D341Med (cell line): ENCODE measurements at regions not wholly inside any gene's neighbourhood (a gene's known extent, or its start where the extent isn't known, plus 50 kb on each side); places are given as distances from the start of the nearest gene placed in this dataset.
"Not testable (repeated sequence)": the region's sequence is repeated elsewhere in the genome, so short reads cannot be mapped to it uniquely, and the experiment has no call there.

Experiments
- DNase-seq: peaks from one replicate; pipeline ENCODE4 v3.0.0; 2012; ENCODE audit warnings: low spot score

GRCh38 chr12:59085690-59086089 is 165.4 kb upstream of the LRIG3 start:
- DNase-seq, result no peak

GRCh38 chr12:59084511-59085375 is 164.4 kb upstream of the LRIG3 start:
- DNase-seq, result no peak

- DNase-seq, result no peak
Observed at GRCh38 chr12:59082952-59083351, 162.6 kb upstream of the LRIG3 start.

- no peak for DNase-seq
Observed at GRCh38 chr12:59080101-59080500, 159.8 kb upstream of the LRIG3 start.

- no peak for DNase-seq
Observed at GRCh38 chr12:59079472-59079871, 159.2 kb upstream of the LRIG3 start.

- DNase-seq, result no peak
Observed at GRCh38 chr12:59079002-59079401, 158.7 kb upstream of the LRIG3 start.

- DNase-seq, result no peak
Observed at GRCh38 chr12:59077575-59078426, 157.5 kb upstream of the LRIG3 start.

GRCh38 chr12:59077153-59077552 is 156.8 kb upstream of the LRIG3 start:
- DNase-seq, result no peak

- no peak for DNase-seq
Observed at GRCh38 chr12:59076622-59077021, 156.3 kb upstream of the LRIG3 start.

- DNase-seq, result no peak
Observed at GRCh38 chr12:59075968-59076490, 155.7 kb upstream of the LRIG3 start.

GRCh38 chr12:59075141-59075540 is 154.8 kb upstream of the LRIG3 start:
- DNase-seq, result no peak

GRCh38 chr12:59070322-59070933 is 150.1 kb upstream of the LRIG3 start:
- peak; percentile 40 for DNase-seq

GRCh38 chr12:59069516-59069915 is 149.2 kb upstream of the LRIG3 start:
- DNase-seq, result no peak

- DNase-seq, result no peak
Observed at GRCh38 chr12:59068436-59068835, 148.1 kb upstream of the LRIG3 start.

GRCh38 chr12:59067083-59067482 is 146.8 kb upstream of the LRIG3 start:
- no peak for DNase-seq

GRCh38 chr12:59066445-59066844 is 146.1 kb upstream of the LRIG3 start:
- DNase-seq, result no peak

GRCh38 chr12:59059088-59059935 is 139.0 kb upstream of the LRIG3 start:
- no peak for DNase-seq

- no peak for DNase-seq
Observed at GRCh38 chr12:59056966-59057365, 136.7 kb upstream of the LRIG3 start.

GRCh38 chr12:59055204-59055860 is 135.0 kb upstream of the LRIG3 start:
- no peak for DNase-seq

GRCh38 chr12:59053266-59053899 is 133.1 kb upstream of the LRIG3 start:
- DNase-seq, result not testable (repeated sequence)
